ENCODE measurements at regions not wholly inside any gene's neighbourhood (a gene's known extent, or its start where the extent isn't known, plus 50 kb on each side); places are given as distances from the start of the nearest gene placed in this dataset.

- Histone ChIP-seq H3K9me3 (peaks cover 20% of the 10 kb centered on the region), H3K4me1 (ENCODE audit: low read depth) (no peaks in the 10 kb centered on the region), H3K36me3 (ENCODE audit: low read depth) (no peaks in the 10 kb centered on the region), H3K4me3 (no peak overlapping the region)
- DNase-seq (no peak), ATAC-seq (no peak)
- TF ChIP-seq CTCF (IDR thresholded peaks at IDR 0.05): no peak
- intact Hi-C loops (cut with DNase I, micrococcal nuclease): no loop called here
Measured at GRCh38 chr13:63409791-63410351, 1994.2 kb upstream of the PCDH20 start.

GRCh38 chr13:63408331-63409189, 1992.9 kb upstream of the PCDH20 start:
- no peak for DNase-seq
- no peak for TF ChIP-seq CTCF (IDR thresholded peaks at IDR 0.05)
- no peak for ATAC-seq
- Histone ChIP-seq H3K36me3 (ENCODE audit: low read depth) (no peaks in the 10 kb centered on the region), H3K9me3 (peaks cover 25% of the 10 kb centered on the region), H3K4me3 (no peak overlapping the region), H3K4me1 (ENCODE audit: low read depth) (no peaks in the 10 kb centered on the region)
- intact Hi-C loops (cut with DNase I, micrococcal nuclease): no loop called here

GRCh38 chr13:63403733-63404132, 1988.1 kb upstream of the PCDH20 start:
- no peak for ATAC-seq
- TF ChIP-seq CTCF (IDR thresholded peaks at IDR 0.05): no peak
- Histone ChIP-seq H3K9me3 (peaks cover 50% of the 10 kb centered on the region), H3K4me1 (ENCODE audit: low read depth) (no peaks in the 10 kb centered on the region), H3K4me3 (no peak overlapping the region), H3K36me3 (ENCODE audit: low read depth) (no peaks in the 10 kb centered on the region)
- intact Hi-C loops (cut with DNase I, micrococcal nuclease): no loop called here
- DNase-seq: no peak

- TF ChIP-seq CTCF (IDR thresholded peaks at IDR 0.05): no peak
- no peaks in the 10 kb centered on the region for H3K36me3 ChIP-seq (ENCODE audit: low read depth)
- ATAC-seq: no peak
- intact Hi-C loops (cut with DNase I, micrococcal nuclease): no loop called here
- no peak overlapping the region for H3K4me3 ChIP-seq
- peaks cover 36% of the 10 kb centered on the region for H3K9me3 ChIP-seq
- no peaks in the 10 kb centered on the region for H3K4me1 ChIP-seq (ENCODE audit: low read depth)
- DNase-seq: peak in 1 of 3 donors; percentile 41
Measured at GRCh38 chr13:63396746-63397145, 1981.1 kb upstream of the PCDH20 start.

- intact Hi-C loops (cut with DNase I, micrococcal nuclease): no loop called here
- DNase-seq (no peak), ATAC-seq (no peak)
- Histone ChIP-seq H3K4me3 (no peak overlapping the region), H3K36me3 (ENCODE audit: low read depth) (no peaks in the 10 kb centered on the region), H3K9me3 (peaks cover 33% of the 10 kb centered on the region), H3K4me1 (ENCODE audit: low read depth) (no peaks in the 10 kb centered on the region)
- TF ChIP-seq CTCF (IDR thresholded peaks at IDR 0.05): no peak
Measured at GRCh38 chr13:63393112-63393511, 1977.5 kb upstream of the PCDH20 start.

All from mucosa of descending colon (tissue), 3 donors.